GM12872 (cell line): ENCODE measurements at regions not wholly inside any gene's neighbourhood (a gene's known extent, or its start where the extent isn't known, plus 50 kb on each side); places are given as distances from the start of the nearest gene placed in this dataset.

Experiments
- TF ChIP-seq, protein P1 (sequence below): IDR thresholded peaks from 3 replicates; pipeline ENCODE4 v1.5.1; 2011; ENCODE audit warnings: low read depth, mild to moderate bottlenecking, low read length, moderate library complexity; ENCODE audit not compliant: insufficient read depth

GRCh38 chr2:234773129-234773528 lies 178.7 kb upstream of the SH3BP4 start:
- TF ChIP-seq, protein P1, sequence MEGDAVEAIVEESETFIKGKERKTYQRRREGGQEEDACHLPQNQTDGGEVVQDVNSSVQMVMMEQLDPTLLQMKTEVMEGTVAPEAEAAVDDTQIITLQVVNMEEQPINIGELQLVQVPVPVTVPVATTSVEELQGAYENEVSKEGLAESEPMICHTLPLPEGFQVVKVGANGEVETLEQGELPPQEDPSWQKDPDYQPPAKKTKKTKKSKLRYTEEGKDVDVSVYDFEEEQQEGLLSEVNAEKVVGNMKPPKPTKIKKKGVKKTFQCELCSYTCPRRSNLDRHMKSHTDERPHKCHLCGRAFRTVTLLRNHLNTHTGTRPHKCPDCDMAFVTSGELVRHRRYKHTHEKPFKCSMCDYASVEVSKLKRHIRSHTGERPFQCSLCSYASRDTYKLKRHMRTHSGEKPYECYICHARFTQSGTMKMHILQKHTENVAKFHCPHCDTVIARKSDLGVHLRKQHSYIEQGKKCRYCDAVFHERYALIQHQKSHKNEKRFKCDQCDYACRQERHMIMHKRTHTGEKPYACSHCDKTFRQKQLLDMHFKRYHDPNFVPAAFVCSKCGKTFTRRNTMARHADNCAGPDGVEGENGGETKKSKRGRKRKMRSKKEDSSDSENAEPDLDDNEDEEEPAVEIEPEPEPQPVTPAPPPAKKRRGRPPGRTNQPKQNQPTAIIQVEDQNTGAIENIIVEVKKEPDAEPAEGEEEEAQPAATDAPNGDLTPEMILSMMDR = no peak

DNA sequence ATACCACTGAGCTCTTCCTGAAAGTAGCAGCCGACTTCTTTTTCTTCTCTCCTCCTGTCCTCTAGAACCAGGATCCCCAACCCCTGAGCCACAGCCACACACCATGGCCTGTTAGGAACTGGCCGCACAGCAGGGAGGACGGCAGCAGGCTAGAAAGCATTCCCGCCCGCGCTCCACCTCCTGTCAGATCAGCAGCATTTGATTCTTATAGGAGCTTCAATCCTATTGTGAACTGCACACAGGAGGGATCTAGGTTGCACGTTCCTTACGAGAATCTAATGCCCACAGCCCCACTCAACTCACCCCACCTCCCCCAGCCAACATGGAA lies 179.1 kb upstream of the SH3BP4 start:
- TF ChIP-seq, protein P1 = no peak

- TF ChIP-seq, protein P1 = no peak
These were observed 179.7 kb upstream of the SH3BP4 start for GRCh38 chr2:234771980-234772732.

DNA sequence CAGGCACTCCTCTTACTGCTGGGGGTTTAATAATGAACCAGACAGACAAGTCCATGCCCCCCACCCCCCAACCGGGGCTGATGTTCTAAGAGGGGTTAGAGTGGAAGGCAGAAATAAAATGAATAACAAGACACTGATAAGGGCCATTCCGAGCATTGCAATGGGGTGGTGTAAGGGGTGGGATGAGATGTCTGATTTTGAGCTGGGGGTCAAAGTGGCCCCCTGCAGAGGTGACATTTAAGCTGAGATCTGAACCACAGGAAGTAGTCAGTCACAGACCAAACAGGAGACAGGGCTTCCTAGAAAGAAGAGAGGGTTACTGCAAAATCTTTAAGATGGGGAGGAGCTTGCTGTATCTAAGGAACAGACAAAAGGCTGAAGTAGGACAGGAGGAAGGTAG lies 180.6 kb upstream of the SH3BP4 start:
- TF ChIP-seq, protein P1 = no peak

DNA sequence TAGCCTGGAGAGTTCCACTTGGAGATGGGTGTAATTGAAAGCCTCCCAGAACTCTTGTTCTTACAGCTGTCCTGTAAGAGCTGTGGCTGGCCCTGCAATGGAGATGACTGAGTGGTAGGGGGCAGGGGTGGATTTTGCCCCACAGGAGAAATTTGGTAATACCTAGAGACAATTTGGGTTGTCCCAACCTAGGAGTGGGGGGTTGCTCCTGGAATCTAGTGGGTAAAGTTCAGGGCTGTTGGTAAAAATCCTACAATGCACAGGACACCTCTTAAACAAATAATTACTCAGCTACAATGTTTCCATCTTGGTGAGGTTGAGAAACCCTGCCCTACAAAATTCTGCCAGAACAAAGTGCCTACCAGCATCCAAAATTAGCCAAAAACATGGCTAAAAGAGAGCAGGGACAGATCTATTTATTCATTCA lies 181.1 kb upstream of the SH3BP4 start:
- TF ChIP-seq, protein P1 = no peak

- TF ChIP-seq, protein P1 = no peak
These were observed 181.7 kb upstream of the SH3BP4 start for GRCh38 chr2:234770031-234770506.

DNA sequence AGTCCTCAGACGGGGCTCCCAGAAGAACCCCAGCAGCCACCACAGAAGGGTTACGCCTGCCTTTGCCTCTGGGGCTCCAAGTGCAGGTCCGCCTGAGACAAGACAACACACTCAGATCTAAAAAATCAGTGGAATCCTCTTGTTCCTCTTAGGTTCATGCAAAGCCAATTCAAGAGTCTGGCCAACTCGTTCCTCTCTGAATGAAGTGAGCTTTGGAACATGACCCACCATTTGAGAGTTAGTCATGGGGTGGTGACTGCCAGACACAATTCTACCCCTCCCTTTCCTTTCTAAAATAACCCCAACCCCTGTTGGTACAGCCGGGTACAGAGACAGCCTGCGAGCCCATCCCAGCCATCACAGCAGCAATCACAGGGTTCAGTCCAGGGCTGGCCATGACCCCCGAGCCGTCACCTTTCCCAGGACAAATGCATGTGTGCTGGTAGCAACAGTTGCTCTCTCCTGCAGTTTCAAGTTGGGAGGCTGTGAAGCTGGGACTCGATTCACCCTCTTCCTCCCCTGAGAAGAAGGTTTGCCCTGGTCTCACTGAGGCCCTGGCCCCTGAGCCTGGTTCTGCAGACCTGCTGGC lies 183.1 kb upstream of the SH3BP4 start:
- TF ChIP-seq, protein P1 = no peak
